ENCODE measurements at regions not wholly inside any gene's neighbourhood (a gene's known extent, or its start where the extent isn't known, plus 50 kb on each side); places are given as distances from the start of the nearest gene placed in this dataset.
A peak's percentile ranks its signal among the peaks of the same experiment; 100 is the strongest.

DNA sequence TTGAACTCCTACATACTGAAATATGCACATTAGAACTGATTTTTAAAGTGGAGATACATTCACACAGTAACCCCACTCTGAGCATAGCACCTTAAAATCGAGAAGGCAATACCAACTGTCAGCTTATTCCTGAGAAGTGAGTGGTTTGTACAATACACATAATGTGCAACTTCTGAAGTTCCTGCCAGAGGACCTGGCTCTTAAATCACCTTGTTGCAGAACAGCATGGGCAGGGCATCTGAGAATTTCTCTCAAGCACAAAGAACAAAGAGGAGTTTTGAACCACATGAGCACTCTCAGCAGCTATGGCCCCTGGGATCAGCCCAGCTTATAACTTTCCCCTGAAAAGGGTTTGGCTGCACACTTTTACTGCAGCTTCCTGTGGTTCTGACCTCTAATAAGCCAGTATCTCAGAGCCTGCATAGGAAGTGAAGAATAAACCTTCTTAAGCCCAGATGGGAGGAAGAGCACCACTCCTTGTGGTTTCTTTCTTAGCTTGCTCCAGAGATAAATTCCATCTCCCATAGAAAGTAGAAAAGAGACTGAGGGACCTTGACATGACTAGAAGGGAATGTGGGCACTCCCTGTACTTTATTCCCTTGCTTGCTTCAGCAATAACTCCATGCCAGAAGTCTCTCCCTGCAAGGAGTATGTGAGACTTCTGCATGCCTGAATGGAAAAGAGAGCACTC, 862.3 kb downstream of the SUCLG1 start:
- no peak for DNase-seq

DNA sequence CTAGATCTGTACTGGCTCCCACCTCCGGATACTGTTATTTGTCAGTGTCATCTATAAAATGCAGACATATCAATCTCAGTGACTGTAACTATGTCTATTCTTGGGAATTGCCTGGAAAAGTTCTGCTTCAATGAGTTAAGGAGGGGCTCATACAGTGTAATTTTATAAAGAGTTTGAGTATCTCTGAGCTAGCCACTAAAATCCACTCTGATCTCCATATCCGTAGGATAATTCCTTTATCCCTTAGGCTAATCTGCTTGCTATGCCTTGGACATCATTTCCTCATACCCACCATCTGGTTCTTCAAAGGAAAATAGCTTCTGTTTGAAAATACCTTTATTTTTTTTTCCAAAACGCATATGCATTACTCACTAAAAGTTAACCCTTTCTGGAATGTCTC, 863.2 kb downstream of the SUCLG1 start:
- DNase-seq: peak; percentile 66

DNA sequence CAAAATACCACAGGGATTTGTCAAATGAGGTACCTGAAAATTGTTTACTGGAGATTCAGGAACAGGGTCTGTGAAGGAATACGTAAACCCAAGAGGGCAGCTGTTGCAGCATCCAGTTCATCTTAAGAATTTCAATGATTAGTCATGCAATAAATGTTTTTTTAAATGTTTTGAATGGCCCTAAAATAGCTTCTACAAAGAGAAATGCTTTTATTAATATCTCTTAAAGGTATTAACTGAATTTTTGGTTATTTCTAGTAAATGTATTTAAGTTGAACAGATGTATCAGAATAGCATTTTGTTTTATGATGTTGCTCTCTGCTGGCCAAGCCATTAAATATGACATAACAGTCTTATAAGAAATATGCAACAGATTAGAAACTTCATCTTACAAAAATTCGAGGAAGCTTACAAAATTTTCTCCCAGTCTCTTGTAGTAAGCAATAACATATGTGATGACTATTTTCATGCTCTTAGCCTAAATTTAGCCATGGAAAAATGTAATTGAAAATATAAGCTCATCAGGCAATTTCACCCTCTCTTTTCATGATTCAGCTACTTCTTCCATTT, 863.9 kb downstream of the SUCLG1 start:
- DNase-seq: no peak

DNA sequence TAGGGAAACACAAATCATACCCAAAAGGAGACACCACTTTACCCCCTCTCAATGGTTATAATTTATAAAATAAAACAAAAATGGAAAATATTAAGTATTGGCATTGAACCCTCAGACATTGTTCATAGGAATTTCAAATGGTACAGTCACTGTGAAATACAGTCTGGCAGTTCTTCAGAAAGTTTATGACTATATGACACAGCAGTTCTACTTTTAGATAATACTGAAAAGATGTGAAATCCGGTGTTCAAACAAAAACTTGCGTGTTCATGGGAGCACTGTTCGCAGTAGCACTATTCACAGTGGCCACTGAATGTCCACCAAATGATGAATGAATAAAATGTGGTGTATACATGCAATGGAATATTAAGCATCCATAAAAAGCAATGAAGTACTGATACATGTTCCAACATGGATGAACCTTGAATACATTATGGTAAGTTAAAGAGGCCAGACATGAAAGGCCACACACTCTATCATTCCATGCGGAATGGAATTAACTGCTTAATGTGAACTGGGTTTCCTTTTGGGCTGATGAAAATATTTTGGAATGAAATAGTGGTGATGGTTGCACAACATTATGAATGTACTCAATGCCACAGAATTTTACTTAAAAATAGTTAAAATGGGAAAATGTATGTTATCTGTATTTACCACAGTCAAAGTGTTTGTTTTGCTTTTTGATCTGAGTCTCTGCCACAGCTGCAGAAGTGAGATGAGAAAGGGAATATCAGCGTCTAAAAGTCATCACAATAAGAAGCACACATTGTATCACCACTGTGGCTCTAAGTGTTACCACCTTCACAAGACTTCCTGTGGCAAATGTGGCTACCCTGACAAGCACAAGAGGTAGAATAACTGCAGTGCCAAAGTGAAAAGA, 864.6 kb downstream of the SUCLG1 start:
- DNase-seq: no peak

DNA sequence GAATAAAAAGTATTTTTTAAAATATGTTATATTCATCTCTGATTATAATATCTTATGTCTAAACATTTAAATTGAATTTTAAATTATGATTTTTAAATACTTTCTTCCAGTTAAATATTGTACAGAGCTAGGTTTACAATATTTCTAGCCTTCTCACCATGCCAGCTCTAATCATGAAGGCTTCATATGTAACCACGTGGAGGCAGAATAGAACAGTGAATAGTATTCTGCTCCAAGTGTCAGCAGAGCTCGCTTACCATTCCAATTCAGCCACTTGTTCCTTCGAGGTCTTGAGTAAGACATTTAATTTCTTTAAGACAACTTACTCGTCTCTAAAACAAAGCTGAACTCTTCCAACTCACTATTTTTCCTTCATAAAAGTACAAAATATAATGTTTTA, 871.8 kb downstream of the SUCLG1 start:
- DNase-seq: no peak

DNA sequence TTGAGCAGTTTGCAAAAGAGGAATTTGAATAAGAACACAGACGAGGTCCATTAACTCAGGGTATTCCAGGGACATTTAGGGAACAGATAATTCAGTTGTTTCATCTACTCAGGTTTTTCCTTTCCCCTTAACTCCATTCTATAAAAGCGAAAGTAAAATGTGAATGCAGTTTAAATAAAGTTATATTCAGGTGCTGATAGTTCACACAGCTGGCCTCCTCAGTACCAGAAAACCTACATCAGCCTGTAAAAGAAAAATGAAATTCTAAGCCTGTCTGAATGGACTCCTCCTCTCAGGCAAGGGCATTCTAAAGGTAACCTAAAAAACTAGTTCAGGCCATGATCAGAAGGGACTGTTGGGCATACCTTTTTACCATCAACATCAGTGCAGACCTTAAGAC, 873.8 kb downstream of the SUCLG1 start:
- no peak for DNase-seq

DNA sequence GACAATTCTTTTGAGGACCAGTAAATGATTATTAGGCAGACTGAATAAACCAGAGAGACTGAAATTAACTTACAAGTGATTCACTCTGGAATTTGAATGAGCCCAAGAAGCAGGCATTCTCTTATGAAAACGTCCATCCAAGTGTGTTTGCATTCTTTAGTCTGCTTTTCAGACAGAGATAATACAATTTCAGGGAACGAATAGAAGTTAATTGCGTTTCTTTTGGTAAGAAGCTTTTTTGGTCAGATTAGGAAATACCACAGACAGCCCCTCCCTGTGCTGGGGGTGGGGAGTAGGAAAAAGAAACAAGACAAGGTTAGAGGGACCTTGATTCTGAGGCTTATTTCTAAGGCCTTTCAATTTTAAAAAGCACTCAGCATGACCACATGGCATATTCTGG, 874.4 kb downstream of the SUCLG1 start:
- no peak for DNase-seq

DNA sequence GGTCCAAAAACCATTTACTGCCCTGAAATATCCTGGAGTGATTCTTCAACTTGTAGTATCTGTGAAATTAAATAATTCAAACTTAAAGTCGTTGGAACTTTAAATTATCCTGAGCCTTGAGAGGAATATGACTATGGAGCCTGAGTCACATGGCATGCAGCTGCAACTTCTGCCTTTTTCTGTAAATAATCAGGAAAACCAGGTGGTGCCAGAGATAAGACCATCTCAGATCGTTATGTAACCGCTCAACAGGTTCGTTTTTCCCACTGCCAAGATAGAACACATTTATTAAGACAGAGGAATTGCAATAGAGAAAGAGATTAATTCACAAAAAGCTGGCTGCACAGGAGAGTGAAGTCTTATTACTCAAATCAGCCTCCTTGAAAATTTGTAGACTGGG, 876.5 kb downstream of the SUCLG1 start:
- DNase-seq: no peak

DNA sequence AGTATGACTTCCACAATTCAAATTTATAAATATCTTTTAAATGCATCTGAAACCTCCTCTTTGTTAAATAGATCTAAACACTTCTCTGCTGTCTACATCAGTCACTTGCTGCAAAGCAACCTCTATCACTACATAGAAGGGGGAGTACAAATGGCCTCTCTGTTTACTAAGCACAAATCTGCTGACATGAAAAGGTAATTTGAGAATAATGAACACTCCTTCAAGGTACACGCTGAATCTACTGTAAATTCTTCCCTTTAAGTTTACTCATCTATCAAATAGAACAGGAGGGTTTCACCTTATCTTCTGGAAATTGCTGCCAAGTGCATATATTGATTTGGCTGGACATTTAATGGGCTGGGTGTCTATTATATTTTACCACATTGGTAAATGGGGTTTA, 879.6 kb downstream of the SUCLG1 start:
- DNase-seq: no peak

DNA sequence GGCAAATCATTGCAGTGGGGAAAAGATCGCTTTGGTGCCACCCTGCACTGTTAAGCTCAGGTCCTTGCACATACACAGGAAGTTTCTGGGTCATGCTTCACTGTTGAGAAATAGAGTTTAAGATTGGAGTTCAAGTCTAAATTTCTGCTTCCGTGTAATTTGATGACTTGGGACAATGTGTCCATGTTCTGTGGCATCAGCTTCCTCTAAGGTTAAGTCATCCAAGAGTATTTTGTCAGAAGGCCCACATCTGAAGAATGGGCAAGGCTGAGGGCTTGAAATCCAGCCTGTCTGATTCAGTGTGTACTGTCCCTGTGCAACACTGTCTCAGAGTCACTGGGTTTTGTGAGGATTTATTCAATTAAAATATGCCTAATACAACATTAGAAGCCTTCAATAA, 880.7 kb downstream of the SUCLG1 start:
- DNase-seq: no peak

DNA sequence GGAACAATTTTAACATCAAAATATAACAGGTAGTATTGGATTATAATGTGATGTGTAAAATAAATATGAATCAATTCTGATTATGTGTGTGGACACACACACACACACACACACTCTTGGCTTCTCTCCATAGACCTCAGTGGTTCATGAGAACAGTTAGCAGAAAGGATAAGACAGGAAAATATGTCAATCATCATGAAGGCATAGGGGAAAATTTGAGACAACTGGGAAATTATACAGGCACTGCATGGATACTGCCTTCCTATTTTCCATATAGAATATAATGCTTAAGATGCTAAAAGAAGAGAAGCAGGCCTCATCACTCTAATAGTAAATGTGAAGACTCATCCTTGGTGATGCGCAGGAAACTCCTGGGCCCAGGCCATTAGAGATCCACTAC, 884.5 kb downstream of the SUCLG1 start:
- DNase-seq: no peak

DNA sequence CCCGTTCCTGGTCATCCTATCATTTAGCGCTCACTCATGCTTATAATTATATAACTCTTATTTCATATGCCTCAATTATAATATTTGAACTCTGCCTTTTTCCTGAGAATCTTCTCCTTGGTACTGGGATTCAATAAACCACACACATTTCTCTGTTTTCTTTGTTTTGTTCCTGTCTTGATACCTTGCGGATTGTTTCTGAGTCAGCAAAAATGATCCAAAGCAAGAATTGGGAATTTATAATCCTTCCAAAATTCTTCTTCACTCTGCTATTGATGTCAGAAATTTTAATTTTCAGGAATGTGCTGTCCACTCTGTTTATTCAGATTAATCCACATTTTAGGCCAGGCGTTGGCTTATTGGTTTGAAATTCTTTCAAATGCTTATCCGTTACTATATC, 886.0 kb downstream of the SUCLG1 start:
- DNase-seq: no peak

DNA sequence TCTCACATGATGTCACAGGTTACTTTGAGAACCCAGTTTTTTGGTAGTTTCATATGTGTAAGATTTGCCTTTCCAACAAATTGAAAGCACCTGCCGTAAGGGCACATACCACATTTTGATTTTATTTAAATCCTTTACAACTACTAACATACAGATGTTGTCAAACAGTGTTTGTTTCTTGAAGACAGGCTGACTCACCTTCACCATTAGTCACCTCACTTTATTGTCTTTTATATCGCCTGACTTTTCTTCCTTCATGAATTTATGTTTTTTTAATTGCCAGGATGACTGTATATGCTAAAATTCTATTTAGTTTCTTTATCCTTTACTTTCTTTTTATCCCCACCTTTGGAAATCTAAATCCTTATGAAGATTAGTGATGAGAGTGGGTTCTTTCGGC, 886.7 kb downstream of the SUCLG1 start:
- no peak for DNase-seq

DNA sequence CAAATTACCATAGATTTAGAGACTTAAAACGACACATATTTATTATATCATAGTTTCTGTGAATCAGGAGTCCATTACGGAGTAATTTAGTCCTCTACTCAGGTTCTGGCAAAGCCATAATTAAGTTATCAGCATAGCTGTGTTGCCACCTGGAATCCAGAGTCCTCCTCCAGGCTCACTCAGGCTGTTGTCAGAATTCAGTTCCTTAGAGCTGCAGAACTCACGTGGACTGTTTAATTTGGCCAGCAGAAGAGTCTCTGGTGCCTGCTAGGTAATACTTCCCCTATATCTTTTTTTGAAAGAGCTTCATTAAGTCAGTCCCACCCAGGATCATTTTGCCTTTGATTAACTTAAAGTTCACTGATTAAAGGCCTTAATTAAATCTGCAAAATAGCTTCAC, 891.5 kb downstream of the SUCLG1 start:
- DNase-seq: no peak

DNA sequence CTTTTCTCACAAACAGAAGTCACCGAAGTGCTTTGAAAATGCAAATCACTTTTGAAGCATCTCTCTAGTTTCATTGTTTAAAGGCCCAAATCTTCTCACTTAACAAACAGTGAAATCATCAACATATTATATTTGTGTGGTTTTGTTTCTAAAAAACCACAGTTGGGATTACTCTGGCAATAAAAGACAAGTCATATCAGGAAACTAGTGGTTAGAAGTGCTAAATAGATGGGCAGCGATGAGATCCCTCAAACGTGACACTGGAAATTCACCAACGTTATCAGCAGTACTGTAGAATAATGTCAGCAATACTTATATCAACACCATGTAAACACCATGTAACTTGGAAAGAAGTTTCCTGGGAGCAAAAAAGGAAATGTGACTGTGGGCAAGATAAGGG, 893.5 kb downstream of the SUCLG1 start:
- DNase-seq: no peak

DNA sequence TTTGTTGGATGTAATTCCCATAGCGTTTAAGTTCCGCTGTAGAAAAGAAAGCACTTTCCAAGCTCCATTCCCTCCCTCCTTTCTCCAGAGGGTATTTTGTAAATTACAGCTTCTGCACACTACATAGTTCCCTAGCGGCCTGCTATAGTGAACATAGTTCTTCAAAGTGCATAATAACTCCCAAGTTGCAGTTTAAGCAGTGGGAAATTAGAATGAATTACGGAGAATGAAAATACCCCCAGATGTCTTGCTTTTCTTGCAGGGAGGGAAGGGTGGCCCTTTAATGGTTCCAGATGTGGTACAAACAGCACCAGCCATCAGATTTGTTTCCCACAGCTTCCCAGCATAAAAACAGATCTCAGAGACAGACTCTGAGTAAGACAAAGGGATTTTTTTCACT, 893.9 kb downstream of the SUCLG1 start:
- DNase-seq: no peak

DNA sequence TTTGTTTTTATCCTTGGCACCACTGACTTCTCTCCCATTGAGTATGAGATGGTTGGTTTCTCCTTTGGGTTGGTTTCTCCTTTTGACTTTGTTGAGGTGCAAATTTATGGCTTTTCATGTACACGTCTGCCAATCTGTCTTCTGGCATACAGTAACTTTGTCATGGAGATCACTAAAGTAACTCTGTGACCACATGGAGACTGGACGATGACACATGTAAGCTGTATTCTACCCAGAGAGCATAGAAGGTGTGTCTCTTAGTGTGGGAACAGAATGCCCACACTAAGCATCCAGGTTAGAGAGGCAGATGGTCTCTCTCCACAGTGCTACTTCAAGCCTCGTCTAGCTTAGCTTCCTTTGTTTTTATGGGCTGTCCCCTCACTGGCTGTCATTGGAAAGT, 897.5 kb downstream of the SUCLG1 start:
- peak; percentile 5 for DNase-seq

DNA sequence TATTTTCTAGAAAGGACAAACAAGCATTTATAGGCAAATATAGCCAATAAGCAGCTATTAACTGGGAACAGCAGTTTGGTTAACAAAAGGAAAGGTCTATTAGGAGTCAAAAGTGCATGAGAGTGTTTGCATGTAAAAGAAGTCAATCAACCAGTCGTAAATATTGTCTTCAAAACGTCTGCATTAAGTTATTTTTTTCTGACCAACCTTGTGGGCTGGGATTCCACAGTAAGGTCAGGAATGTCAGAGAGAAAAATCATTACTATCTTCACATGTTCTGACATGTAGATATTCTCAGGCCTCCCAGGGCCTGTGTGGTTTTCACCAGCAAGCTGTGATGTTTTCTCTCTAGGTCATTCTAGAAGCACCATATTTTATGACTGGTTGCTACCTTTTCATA, 922.5 kb downstream of the SUCLG1 start:
- no peak for DNase-seq

DNA sequence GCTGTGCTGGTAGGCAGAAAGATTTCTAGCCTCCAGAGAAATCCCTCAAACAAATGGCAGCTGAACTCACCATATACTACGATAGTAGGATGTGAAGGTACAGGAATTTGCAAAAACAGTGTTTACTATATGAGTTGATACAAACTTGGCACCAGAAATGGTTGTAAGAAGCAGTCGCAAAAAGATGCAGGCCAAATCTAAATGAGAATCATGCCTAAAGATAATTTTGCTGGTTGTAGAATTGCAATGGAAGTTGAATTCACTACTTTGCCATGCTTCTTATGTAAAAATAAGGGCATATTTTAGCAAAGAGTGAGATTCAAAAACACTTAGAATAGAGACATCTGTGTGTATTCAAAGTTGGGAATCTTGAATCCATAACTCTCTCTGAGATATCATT, 924.7 kb downstream of the SUCLG1 start:
- no peak for DNase-seq

DNA sequence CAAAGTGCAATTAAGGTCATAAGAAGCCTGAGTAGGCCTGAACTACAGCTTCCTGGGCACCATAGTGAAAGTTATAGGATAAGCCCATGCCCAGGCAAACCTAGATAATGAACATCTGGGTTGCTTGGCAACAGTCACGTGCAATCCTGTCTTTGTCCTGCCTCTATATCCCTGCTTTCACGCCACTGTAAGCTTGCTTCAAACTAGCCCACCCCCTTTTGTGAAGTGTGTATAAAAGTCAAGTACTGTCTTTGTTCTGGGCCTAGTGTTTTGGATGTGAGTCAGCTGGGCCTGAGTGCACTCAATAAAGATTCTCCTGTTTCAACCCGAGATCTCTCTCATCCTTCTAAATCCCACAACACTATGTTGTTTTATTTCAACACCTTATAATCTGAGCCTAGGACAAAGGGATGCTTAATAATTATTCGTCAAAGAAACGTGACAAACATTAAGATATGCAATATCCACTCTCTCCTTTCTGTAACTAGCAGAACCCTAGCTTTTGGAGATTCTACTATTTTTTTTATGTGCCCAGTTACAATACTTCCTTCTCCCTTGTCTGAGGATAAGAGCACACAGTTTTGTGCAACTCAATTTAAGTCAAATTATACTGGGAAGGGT, 927.8 kb downstream of the SUCLG1 start:
- DNase-seq: peak; percentile 54

DNA sequence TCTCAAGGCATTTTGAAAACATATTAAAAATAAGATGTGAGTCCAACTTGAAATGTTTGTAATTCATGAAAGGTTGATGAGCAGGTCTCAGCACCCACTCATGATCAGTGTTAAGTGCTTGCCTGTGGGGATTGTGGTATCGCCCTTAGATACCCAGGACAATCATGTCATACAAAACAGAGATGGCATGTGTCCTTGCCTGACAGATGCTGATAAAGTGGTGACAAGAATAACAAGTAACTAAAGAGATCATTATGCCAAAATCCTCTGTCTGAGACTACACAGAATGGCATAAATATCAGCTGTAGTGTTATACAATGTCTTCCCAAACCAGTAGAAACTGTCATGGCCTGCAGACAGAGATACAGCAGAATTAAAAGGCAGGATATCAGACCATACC, 930.3 kb downstream of the SUCLG1 start:
- peak; percentile 67 for DNase-seq

DNA sequence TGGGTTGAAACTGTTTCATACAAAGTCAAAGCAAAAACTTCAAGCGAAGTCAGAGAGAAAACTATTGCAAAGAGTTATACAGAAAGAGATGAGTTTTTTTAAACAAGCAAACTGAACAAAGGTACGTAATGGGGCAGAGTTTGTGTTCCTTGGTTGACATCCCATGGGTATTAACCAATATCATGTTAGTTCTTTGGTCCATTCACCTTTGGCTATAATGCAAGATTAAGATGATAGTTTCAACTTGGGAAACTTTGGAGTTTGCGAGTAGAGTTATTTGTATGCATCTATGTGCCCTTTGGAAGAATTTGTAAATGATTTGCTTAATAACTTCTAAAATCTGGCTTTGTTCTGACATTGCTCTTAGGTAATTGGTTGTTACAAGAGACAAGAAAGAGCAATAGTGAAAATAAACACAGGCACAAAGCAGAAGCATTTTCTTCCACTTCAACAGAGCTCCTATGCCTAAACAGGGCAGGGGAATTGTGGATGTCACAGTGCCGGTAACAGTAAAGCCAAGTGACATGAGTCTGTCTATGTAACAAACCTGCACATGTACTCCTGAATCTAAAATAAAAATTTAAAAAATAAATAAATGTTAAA, 936.1 kb downstream of the SUCLG1 start:
- DNase-seq: no peak

DNA sequence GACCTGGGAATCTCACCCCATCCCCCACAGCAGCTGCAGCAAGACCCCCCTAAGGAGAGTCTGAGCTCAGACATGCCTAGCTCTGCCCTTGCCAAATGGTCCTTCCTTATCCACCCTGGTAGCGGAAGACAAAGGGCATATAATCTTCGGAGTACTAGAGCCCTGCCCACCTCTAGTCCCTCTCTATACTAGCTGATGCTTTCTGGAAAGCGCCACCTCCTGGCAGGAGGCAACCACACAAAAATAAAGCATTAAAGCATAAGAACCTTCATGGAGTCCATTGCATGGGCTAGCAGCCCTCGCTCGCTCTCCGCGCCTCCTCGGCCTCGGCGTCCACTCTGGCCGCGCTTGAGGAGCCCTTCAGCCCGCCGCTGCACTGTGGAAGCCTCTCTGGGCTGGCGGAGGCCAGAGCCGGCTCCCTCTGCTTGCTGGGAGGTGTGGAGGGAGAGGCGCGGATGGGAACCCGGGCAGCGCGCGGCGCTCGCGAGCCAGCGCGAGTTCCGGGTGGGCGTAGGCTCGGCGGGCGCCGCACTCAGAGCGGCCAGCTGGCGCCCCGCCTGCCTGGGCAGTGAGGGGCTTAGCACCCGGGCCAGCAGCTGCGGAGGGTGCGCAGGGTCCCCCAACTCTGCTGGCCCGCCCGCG, 941.2 kb downstream of the SUCLG1 start:
- DNase-seq: no peak
